IPS-NIHi11 (cell line): ENCODE measurements at regions not wholly inside any gene's neighbourhood (a gene's known extent, or its start where the extent isn't known, plus 50 kb on each side); places are given as distances from the start of the nearest gene placed in this dataset.
A peak's percentile ranks its signal among the peaks of the same experiment; 100 is the strongest.
"Not testable (repeated sequence)": the region's sequence is repeated elsewhere in the genome, so short reads cannot be mapped to it uniquely, and the experiment has no call there.

Experiments
- DNase-seq: peaks from one replicate; pipeline ENCODE4 v3.0.0; 2012; ENCODE audit warnings: mixed read lengths, low spot score

DNA sequence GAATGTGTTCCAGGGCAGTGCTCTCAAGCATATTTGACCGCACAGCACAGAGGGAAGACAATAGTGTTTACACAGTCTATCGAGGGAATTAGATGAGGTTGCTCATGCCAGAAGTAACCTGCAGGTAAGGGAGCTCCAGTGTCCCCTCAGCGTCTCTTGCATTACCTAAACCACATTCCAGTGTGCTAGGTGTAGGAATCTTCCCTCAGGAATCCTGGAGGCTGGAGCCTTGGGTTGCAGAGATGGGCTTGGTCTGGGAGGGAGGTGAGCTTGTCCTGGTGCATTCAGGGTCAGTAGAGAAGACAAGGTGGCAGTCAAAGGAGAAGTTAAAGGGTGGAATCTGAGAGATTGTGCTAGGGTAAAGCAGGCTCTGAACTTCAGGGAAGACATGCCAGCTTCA is 56.3 kb downstream of the SOX14 start:
- no peak for DNase-seq

GRCh38 chr3:137835096-137835495 is 71.0 kb downstream of the SOX14 start:
- no peak for DNase-seq

- no peak for DNase-seq
These were observed 81.1 kb downstream of the SOX14 start for GRCh38 chr3:137845194-137845593.

- no peak for DNase-seq
These were observed 81.6 kb downstream of the SOX14 start for GRCh38 chr3:137845666-137846065.

- DNase-seq: no peak
These were observed 88.3 kb downstream of the SOX14 start for GRCh38 chr3:137852391-137852830.

- DNase-seq: peak; percentile 39
These were observed 90.6 kb downstream of the SOX14 start for GRCh38 chr3:137854533-137855261.

DNA sequence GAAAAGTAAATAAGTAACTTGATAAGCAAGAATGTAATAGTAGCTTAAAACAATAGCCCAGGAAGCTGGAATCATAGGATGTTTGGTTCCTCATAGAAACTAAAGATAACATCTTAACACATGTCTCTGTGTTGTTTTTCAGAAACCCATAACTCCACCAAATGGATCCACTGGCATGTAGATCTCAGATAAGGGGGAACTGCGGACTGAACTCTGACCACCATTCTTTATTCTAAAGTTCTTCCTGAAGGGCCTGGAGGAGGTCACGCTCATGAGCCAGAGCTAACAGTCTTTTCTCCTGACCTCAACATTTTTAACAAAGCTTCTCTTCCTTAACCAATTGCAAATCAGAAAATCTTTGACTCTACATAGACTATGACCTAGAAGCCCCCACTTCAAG is 101.9 kb downstream of the SOX14 start:
- no peak for DNase-seq

DNA sequence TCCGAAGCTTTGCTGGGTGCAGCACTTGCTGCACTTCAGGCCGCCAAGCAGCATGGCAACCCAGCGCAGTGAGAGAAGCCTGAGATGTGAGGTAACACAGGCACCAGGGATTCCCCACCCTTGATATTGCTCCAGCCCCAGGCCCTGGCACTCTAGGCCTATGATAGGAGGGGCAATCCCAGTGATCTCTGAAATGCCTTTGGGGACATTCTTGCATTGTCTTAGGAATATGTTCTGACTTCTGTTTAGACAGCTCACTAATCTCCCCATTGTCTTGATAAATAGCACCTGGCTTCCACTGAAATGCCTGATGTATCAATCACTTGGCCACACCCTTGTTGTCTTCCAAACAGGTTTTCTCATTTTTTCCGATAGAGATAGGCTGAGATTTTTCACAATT is 102.8 kb downstream of the SOX14 start:
- peak; percentile 20 for DNase-seq

- no peak for DNase-seq
These were observed 103.5 kb downstream of the SOX14 start for GRCh38 chr3:137867611-137868010.

DNA sequence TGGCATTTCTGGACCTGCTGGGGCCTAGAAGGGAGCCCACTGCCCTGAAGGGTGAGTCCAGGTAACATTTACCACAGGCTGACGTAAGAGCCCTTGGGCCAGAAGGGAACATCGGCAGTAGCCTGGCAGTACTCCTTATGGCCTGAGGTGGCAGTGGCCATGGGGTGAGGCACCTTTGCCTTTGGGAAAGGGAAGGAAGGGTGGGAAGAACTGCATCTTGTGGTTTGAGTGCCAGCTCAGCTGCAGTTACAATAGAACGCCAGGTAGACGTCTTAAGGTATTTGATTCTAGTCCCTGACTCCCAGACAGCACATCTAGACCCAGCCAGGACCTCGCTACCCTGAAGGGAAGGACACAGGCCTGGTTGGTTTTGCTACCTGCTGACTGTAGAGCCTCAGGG is 104.9 kb downstream of the SOX14 start:
- DNase-seq: no peak

DNA sequence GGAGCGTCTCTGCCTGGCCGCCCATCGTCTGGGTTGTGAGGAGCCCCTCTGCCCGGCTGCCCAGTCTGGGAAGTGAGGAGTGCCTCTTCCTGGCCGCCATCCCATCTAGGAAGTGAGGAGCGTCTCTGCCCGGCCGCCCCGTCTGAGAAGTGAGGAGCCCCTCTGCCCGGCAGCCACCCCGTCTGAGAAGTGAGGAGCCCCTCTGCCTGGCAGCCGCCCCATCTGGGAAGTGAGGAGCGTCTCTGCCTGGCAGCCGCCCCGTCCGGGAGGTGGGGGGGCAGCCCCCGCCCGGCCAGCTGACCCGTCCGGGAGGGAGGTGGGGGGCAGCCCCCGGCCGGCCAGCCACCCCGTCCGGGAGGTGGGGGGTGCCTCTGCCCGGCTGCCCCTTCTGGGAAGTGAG is 108.5 kb downstream of the SOX14 start:
- not testable (repeated sequence) for DNase-seq

- not testable (repeated sequence) for DNase-seq
These were observed 113.1 kb upstream of the CLDN18 start for GRCh38 chr3:137896842-137897241.

DNA sequence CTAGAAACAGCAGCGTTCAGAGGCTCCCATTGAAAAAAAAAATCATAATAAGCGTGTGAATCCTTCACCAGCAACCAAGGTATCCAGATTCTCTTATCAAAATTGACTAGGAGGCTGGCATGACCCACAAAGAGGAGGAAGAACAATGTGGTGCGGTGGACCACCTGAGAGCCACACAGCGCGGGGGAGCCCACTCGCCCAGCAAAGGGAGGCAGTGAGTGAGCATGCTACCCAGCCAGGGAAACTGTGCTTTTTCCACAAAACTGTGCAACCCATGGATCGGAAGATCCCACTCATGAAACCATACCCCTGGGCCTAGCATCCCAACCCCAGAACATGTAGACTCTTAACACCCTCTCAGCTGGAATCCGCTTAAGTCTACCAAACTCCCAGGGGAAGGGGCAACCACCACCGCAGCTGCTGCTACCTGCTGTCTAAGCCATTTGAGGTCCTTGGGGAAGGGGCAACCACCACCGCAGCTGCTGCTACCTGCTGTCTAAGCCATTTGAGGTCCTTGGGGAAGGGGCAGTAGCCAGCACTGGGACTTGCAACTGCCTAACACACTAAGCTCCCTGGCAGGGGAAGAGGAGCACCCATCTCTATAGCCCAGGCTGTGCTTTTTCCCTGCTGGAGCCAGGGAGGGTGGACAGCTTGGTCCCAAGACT is 102.8 kb upstream of the CLDN18 start:
- DNase-seq: no peak

DNA sequence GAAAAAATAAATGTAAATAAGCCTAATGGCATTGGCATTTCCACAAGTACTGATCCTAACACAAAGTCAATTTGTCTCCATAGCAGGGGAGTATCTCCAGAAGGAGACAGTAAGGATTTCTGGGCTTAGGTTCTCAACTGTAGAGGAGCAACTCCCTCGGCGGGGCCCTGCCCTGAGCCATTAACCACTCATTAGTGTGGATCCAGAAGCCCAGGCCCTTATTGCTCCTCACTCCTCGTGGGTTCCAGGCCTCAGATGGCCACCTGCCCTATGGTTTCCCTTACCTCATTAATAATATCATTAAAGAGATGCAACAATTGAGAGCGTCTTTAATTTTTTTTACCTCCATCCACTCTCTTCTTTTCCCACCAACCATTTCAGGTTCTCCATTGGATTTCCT is 85.3 kb upstream of the CLDN18 start:
- DNase-seq: no peak

DNA sequence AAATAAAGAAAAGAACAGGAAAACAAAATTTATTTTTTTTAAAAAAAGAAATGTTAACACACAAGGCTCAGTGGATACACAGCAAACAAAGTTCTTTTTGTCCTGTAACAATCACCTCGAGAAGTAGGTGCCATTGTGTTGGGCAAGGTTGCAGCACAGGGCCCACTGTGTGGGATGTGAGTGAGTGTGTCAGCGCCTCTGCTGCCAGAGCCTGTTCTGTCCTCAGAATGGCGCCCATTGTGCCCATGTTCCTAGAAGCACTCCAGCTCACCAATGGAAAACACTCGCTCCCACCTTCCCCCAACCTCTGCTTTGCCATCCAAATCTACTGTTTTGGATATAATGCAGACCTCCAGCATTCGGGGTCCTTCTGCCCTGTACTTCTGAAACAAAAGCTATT is 84.9 kb upstream of the CLDN18 start:
- no peak for DNase-seq

DNA sequence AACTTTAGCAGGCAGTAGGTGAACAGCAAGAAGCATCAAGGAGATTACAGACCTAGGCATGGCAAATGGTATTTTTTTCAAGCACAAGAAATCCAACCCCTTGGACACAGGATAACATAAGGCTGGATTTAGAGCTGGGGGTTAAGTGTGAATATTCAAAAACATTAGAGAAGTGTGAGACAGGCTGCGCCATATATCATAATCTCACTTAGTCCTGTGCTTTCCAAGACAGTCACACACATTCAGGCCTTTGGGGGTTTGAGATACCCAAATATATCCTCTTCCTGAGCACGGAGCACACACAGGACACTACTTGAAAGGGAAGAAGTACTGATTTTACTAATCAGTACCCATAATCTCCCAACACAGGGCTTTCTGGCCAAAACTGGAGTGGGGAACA is 83.0 kb upstream of the CLDN18 start:
- no peak for DNase-seq

- no peak for DNase-seq
These were observed 79.0 kb upstream of the CLDN18 start for GRCh38 chr3:137930976-137931375.

DNA sequence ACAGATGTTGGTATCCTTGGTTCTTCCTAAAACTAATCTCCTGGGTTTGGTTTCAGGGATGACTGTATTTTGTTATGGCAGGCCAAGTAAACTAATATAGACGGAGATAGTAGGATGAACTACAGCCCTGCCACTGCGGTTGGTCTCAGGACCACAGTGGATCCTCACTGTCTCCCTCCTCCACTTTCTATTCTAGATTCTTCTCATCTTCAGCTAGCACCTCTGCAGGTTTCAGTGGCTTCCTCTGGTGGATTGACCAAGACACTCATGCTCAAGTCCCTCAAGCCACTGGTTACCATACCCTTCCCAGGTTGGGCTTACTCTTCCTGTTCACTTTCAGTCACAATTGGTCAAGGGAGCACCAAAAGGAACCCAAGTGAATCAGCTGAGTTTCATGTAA is 71.1 kb upstream of the CLDN18 start:
- no peak for DNase-seq

DNA sequence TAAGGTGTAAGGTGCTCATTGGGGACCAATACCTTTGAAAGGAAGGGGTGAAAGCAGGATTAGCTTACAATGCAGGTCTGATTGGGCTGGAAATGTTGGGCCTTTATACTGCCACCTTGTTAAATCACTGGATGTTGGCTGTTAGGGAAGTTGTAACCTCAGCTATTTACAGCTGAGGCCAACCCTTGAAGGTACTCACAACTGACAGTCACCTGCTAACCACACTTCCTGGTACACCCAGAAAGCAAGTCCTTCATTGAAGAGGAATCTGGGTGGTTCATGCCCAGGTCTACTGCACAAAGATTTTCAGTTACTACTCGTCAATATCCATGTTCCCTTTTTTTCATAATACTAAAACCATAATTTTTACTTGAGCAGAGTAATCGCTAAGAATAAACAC is 65.4 kb upstream of the CLDN18 start:
- no peak for DNase-seq

GRCh38 chr3:137946356-137946973 is 63.5 kb upstream of the CLDN18 start:
- DNase-seq: peak; percentile 82

DNA sequence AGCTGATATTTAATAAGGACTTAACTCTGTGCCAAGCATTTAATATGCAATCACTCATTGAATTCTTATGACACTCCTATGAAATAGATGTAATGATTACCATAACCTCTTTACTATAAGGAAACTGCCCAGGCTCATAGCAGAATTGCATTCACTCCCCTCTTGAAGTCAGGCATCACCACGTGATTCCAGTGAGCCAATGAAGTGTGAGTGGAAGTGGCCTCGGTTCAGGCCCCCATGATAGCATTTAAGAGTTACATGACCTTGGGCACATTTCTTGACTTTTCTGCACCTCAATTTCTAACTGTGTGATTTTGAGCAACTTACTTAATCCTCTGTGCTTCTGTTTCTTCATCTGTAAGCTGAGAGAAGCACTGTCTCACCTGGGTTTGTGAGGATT is 62.8 kb upstream of the CLDN18 start:
- no peak for DNase-seq

DNA sequence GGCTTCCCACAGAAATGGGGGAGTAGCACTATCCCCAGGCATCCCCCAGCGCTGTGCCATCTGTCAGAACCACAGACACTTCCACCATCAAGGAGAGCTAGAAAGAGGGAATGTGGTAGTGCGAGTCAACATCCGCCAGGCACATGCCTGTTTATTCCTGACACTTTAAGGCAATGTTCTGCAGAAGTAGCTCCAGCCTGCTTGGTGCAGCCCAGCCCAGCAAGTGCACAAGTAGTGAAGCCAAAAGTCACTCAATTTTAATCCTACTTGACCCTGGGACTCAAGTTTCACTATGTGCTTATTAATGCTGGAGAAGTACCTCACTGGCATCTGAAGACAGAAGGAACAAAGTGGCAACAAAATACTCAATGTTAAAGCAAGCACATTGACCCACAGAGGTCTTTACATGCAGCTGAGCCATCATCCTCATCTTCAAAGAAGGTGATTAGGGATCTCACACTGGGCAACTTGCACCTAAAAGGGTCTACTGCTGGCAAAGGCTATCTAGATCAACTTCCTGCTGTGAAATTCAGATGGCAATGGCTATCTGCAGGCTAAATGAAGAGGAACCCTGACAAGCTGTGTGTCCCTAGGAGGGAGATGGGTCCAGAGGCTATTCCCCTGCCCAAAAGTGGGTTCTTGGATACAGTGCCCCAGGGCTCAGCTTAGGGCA is 61.4 kb upstream of the CLDN18 start:
- DNase-seq: no peak

DNA sequence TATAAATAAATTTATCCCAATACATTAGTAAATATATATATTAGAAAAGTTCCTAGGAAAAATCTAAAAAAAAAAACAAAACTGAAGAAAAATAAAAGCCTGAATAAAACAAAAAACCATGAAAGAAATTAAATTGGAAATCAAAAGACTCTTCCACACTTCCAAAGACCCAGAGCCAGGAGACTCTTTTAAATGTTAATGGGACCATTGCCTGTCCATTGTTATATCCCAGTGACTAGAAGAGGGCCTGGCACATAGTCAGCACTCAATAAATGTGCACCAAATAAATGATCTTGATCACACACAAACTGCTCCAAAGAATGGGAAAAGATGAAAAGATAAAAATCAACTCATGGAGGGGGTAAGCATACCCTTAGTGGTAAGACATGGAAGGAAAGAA is 51.3 kb upstream of the CLDN18 start:
- no peak for DNase-seq
